PC-3 (cell line): ENCODE measurements at regions not wholly inside any gene's neighbourhood (a gene's known extent, or its start where the extent isn't known, plus 50 kb on each side); places are given as distances from the start of the nearest gene placed in this dataset.

ENCODE experiments used
- ATAC-seq: fragments of 200-7000 bp; cut with Tn5 transposase; 2 replicates; pipeline ENCODE4 v1.9.1; 2020; ENCODE audit warnings: mild to moderate bottlenecking, moderate library complexity
- BruUV-seq: library from RNA; stranded (reverse); fragments of 400-500 nt; replicated peaks from 2 replicates; lab custom pipeline; 2021; lab: Mats Ljungman, UMichigan
- CTCF ChIA-PET: fragments of 300-600 bp; sonication (Branson Sonifier 250); formaldehyde crosslinking; loops from one replicate; lab custom pipeline; 2022; ENCODE audit warnings: antibody characterized with exemption; lab: Charles Lee
- POLR2A ChIA-PET: fragments of 300-600 bp; sonication (Branson Sonifier 250); formaldehyde crosslinking; loops from one replicate; lab custom pipeline; 2022; ENCODE audit warnings: antibody characterized with exemption; ENCODE audit not compliant: unreplicated experiment; lab: Charles Lee
- DNase-seq: peaks from one replicate; pipeline ENCODE4 v3.0.0-alpha.2; 2015
- H2AFZ ChIP-seq: fragments of 300-600 bp; sonication (generic); 2 replicates; pipeline ENCODE4 v1.6.0; 2016; ENCODE audit warnings: antibody characterized with exemption, low read length
- H3F3A ChIP-seq: fragments of 300-600 bp; sonication (generic); one replicate; pipeline ENCODE4 v1.6.0; 2017; ENCODE audit warnings: antibody characterized with exemption, low read length, control low read depth, mild to moderate bottlenecking; ENCODE audit not compliant: unreplicated experiment
- H3K27ac ChIP-seq: fragments of 300-600 bp; sonication (generic); 2 replicates; pipeline ENCODE4 v1.5.1; 2016; ENCODE audit warnings: mild to moderate bottlenecking, low read length
- H3K27me3 ChIP-seq: fragments of 300-600 bp; sonication (generic); 2 replicates; pipeline ENCODE4 v1.6.1; 2016; ENCODE audit warnings: low read length, mixed read lengths
- H3K36me3 ChIP-seq: fragments of 300-600 bp; sonication (generic); 2 replicates; pipeline ENCODE4 v1.6.1; 2016; ENCODE audit warnings: low read depth, mixed run types, low read length, mixed read lengths
- H3K4me1 ChIP-seq: fragments of 300-600 bp; sonication (generic); 2 replicates; pipeline ENCODE4 v1.5.1; 2016; ENCODE audit warnings: low read length; ENCODE audit not compliant: insufficient read depth
- H3K4me2 ChIP-seq: fragments of 300-600 bp; sonication (generic); 2 replicates; pipeline ENCODE4 v1.6.0; 2016; ENCODE audit warnings: low read length
- H3K4me3 ChIP-seq: fragments of 300-600 bp; sonication (generic); 2 replicates; pipeline ENCODE4 v1.5.1; 2016; ENCODE audit warnings: mild to moderate bottlenecking, low read length, mixed read lengths
- H3K79me2 ChIP-seq: fragments of 300-600 bp; sonication (generic); 2 replicates; pipeline ENCODE4 v1.6.1; 2017; ENCODE audit warnings: low read length, mixed read lengths
- H3K9ac ChIP-seq: fragments of 300-600 bp; sonication (generic); 2 replicates; pipeline ENCODE4 v1.6.0; 2016; ENCODE audit warnings: mild to moderate bottlenecking, low read length
- H3K9me2 ChIP-seq: fragments of 300-600 bp; sonication (generic); replicated peaks from 2 replicates; pipeline ENCODE4 v1.6.1; 2016; ENCODE audit warnings: mixed run types, low read length, mixed read lengths
- H3K9me3 ChIP-seq: fragments of 300-600 bp; sonication (generic); 2 replicates; pipeline ENCODE4 v1.6.1; 2016; ENCODE audit warnings: low read length, mixed read lengths
- H4K20me1 ChIP-seq: fragments of 300-600 bp; sonication (generic); 2 replicates; pipeline ENCODE4 v1.6.1; 2016; ENCODE audit warnings: low read length, mixed read lengths
- CTCF ChIP-seq: fragments of 300-600 bp; sonication (generic); conservative IDR thresholded peaks from 2 replicates; pipeline ENCODE4 v1.5.1; 2017; ENCODE audit warnings: antibody characterized with exemption, low read depth, mild to moderate bottlenecking, low read length
- EZH2 ChIP-seq: fragments of 300-600 bp; sonication (generic); IDR thresholded peaks from one replicate; pipeline ENCODE4 v1.6.1; 2017; ENCODE audit warnings: antibody characterized with exemption, mild to moderate bottlenecking, low read length; ENCODE audit not compliant: unreplicated experiment
- EZH2phosphoT487 ChIP-seq: fragments of 300-600 bp; sonication (generic); IDR thresholded peaks from 2 replicates; pipeline ENCODE4 v1.6.1; 2018; ENCODE audit warnings: mild to moderate bottlenecking, antibody characterized with exemption, low read length, borderline replicate concordance
- intact Hi-C: fragments of 100-400 bp; cut with micrococcal nuclease; formaldehyde crosslinking; loops from 2 replicates; pipeline ENCODE4 v1.9.0; 2023

GRCh38 chr14:51342226-51342625 lies 102.2 kb downstream of the TMX1 start:
- H3K9me2 ChIP-seq: no peaks in the 10 kb centered on the region
- ATAC-seq (peak; percentile 97), DNase-seq (peak; percentile 97)
- BruUV-seq: no TSS peak
- H4K20me1 ChIP-seq: no peaks in the 10 kb centered on the region
- intact Hi-C loops: loop anchor here (1.0 kb wide), 1 partner anchor 54 kb away; no protein-coding TSS in a partner anchor
- no peak overlapping the region for H3K4me3 ChIP-seq
- peaks cover 18% of the 10 kb centered on the region for H3K4me1 ChIP-seq
- H3K9me3 ChIP-seq: no peaks in the 10 kb centered on the region
- TF ChIP-seq EZH2phosphoT487: no peak
- TF ChIP-seq CTCF: no peak
- no peak for TF ChIP-seq EZH2
- no peaks in the 10 kb centered on the region for H3F3A ChIP-seq
- peak overlapping the region; percentile 56 for H2AFZ ChIP-seq
- POLR2A ChIA-PET: no interaction called here
- H3K4me2 ChIP-seq: peak overlapping the region; percentile 35
- peak overlapping the region; percentile 92 for H3K27ac ChIP-seq
- H3K36me3 ChIP-seq: no peaks in the 10 kb centered on the region
- H3K79me2 ChIP-seq: no peaks in the 10 kb centered on the region
- peak overlapping the region; percentile 64 for H3K9ac ChIP-seq
- CTCF ChIA-PET: interaction anchor here (0.5 kb wide), 1 partner anchor 18 kb away, joined by 3 read pairs; no protein-coding TSS in a partner anchor
- no peaks in the 10 kb centered on the region for H3K27me3 ChIP-seq

- CTCF ChIA-PET: no interaction called here
- no peaks in the 10 kb centered on the region for H4K20me1 ChIP-seq
- H3K4me2 ChIP-seq: no peak overlapping the region
- H3K4me3 ChIP-seq: no peak overlapping the region
- H3K9me3 ChIP-seq: no peaks in the 10 kb centered on the region
- H3K36me3 ChIP-seq: no peaks in the 10 kb centered on the region
- intact Hi-C loops: no loop called here
- no peaks in the 10 kb centered on the region for H3K79me2 ChIP-seq
- no peaks in the 10 kb centered on the region for H3K27me3 ChIP-seq
- H3K4me1 ChIP-seq: no peaks in the 10 kb centered on the region
- no TSS peak for BruUV-seq
- H3K9ac ChIP-seq: no peak overlapping the region
- TF ChIP-seq CTCF (no peak), EZH2 (no peak), EZH2phosphoT487 (no peak)
- POLR2A ChIA-PET: no interaction called here
- H3K27ac ChIP-seq: no peak overlapping the region
- DNase-seq (no peak), ATAC-seq (no peak)
- H3F3A ChIP-seq: no peaks in the 10 kb centered on the region
- H3K9me2 ChIP-seq: no peaks in the 10 kb centered on the region
- H2AFZ ChIP-seq: no peak overlapping the region
Observed at GRCh38 chr14:51351997-51352396, 112.0 kb downstream of the TMX1 start.

DNA sequence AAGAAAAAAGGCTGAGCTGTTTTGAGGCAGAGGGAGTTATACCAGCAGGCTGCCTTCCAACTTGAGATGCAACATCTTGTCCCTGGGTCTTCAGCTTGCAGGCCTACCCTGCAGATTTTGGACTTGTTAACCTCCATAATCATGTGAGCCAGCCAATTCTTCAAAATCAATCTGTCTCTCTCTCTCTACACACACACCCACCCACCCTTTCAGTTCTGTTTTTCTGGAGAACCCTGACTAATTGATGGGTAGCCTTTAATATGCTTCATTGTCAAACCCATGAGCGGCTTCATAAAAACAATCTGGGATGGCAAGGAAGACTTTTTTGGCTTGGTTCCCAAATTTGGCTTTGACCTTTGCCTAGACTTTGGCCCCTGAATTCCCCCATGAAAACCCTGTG lies 113.9 kb downstream of the TMX1 start:
- Histone ChIP-seq H3K27ac (no peak overlapping the region), H2AFZ (no peak overlapping the region), H3K9me3 (no peaks in the 10 kb centered on the region), H3F3A (no peaks in the 10 kb centered on the region), H3K9me2 (no peaks in the 10 kb centered on the region), H3K79me2 (no peaks in the 10 kb centered on the region), H3K27me3 (no peaks in the 10 kb centered on the region), H3K9ac (no peak overlapping the region), H3K4me3 (no peak overlapping the region), H4K20me1 (no peaks in the 10 kb centered on the region), H3K36me3 (no peaks in the 10 kb centered on the region), H3K4me2 (no peak overlapping the region), H3K4me1 (no peaks in the 10 kb centered on the region)
- ChIA-PET CTCF (no interaction called here), POLR2A (no interaction called here)
- DNase-seq (no peak), ATAC-seq (no peak)
- TF ChIP-seq EZH2phosphoT487: no peak
- TF ChIP-seq CTCF: no peak
- intact Hi-C loops: no loop called here
- no TSS peak for BruUV-seq
